BLaER1 treated with 17β-estradiol and CSF1 and Interleukin-3, amounts not matched to agents 10 nM and 100 nM (cell line): ENCODE measurements at regions not wholly inside any gene's neighbourhood (a gene's known extent, or its start where the extent isn't known, plus 50 kb on each side); places are given as distances from the start of the nearest gene placed in this dataset.
"Not testable (repeated sequence)": the region's sequence is repeated elsewhere in the genome, so short reads cannot be mapped to it uniquely, and the experiment has no call there.

Source experiments
- H3K27ac ChIP-seq, 11 experiments: shearing (Covaris generic); formaldehyde crosslinking; 2 replicates each; pipeline ENCODE4 v1.8.1; 2022
- H3K27me3 ChIP-seq, 11 experiments: shearing (Covaris generic); formaldehyde crosslinking; 2 replicates each; pipeline ENCODE4 v1.8.1; 2022
- H3K36me3 ChIP-seq, 11 experiments: shearing (Covaris generic); formaldehyde crosslinking; 2 replicates each; pipeline ENCODE4 v1.8.1; 2022
- H3K4me1 ChIP-seq, 10 experiments: shearing (Covaris generic); formaldehyde crosslinking; 2 replicates each; pipeline ENCODE4 v1.8.1; 2022
- H3K4me2 ChIP-seq, 11 experiments: shearing (Covaris generic); formaldehyde crosslinking; 2 replicates each; pipeline ENCODE4 v1.8.1; 2022
- H3K4me3 ChIP-seq, 10 experiments: shearing (Covaris generic); formaldehyde crosslinking; 2 replicates each; pipeline ENCODE4 v1.8.1; 2022
- H3K9ac ChIP-seq, 11 experiments: shearing (Covaris generic); formaldehyde crosslinking; 2 replicates each; pipeline ENCODE4 v1.8.1; 2022
- H3K9me3 ChIP-seq, 11 experiments: shearing (Covaris generic); formaldehyde crosslinking; replicated peaks in 1 of 11; 2 replicates each; pipeline ENCODE4 v1.8.1; 2022
- H4K20me1 ChIP-seq, 11 experiments: shearing (Covaris generic); formaldehyde crosslinking; 2 replicates each; pipeline ENCODE4 v1.8.1; 2022

DNA sequence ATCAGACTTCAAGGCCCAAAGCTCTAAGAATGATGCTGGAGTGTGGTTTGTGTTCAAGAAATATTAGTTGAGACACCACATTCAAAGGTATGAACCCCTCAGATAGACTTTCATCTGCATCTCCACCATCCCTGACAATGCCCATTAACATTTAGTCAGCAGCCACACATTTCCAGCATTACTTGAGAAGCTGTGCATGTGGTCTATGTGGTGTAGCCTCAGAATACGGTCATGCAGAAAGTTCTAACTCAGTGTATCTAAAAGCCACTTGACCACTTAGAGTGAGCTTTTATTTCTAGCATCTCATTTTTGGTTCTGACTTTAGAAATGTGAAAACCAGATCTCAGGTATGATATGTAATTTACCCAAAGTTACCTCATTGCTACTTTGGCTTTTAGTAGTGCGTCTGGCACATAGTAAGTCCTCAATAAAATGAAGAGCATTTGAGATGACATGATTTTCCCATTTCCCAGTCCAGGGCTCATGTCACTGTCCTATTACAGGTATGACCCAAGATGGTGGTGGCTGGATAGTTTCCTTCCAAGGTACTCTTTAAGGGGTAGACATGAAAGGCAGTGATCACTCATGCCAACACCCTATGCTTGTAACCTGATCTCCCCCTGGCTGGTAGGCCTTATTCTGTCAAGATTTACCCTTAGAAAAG lies 272.4 kb upstream of the PLGLB1 start:
- not testable (repeated sequence) for H3K4me2 ChIP-seq, H3K4me3 ChIP-seq, H4K20me1 ChIP-seq, H3K27me3 ChIP-seq, H3K36me3 ChIP-seq, H3K4me1 ChIP-seq, H3K27ac ChIP-seq, H3K9ac ChIP-seq
- H3K9me3 ChIP-seq: peaks cover 0 to 15% (median 6%) of the 10 kb centered on the region in 11 experiments; a peak in 10 of 22 replicates

DNA sequence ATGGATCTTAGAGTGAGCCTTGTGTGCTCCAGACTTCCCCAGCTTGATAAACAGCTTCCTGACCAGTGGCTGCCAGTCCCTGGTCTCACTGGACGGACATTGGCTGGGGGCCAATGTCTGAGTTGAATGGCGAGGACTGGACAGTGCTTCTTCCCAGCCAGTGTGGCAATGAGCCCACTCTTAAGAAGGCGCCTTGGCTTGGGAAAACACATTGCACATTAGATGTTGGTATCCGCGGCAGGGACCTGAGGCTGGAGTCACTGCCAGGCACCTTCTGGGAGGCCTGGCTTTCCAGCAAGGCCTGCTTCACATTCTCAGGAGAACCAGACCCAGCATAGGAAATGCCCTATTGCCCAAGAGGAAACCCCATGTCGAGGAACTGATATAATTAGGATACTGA lies 273.5 kb upstream of the PLGLB1 start:
- not testable (repeated sequence) for H3K4me1 ChIP-seq, H3K27ac ChIP-seq, H3K36me3 ChIP-seq, H3K4me3 ChIP-seq, H3K27me3 ChIP-seq, H4K20me1 ChIP-seq, H3K9ac ChIP-seq, H3K4me2 ChIP-seq
- H3K9me3 ChIP-seq: peaks cover 0 to 15% (median 6%) of the 10 kb centered on the region in 11 experiments; a peak in 10 of 22 replicates

DNA sequence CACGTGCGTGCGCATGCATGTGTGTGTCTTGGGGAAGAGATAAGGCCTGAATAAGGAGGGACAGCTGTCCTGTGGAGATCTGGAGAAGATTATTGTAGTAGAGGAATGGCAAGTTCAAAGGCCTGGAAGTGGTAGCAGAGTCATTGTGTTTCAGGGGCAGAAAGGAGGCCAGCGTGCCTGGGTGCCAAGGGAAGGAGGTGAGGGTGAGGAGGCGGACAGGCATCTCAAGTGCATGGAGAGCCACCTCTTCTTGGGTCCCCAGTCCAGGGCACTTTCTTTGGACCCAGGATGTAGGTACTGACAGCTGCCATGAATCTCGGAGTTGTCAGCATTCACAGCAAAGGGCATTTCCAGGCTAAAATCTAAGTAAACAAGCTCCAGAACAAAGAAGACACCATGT lies 279.7 kb upstream of the PLGLB1 start:
- not testable (repeated sequence) for H3K27me3 ChIP-seq, H3K27ac ChIP-seq, H3K4me1 ChIP-seq, H3K36me3 ChIP-seq, H4K20me1 ChIP-seq, H3K9ac ChIP-seq, H3K4me2 ChIP-seq, H3K4me3 ChIP-seq
- peaks cover 0 to 13% (median 6%) of the 10 kb centered on the region in 11 experiments; a peak in 10 of 22 replicates for H3K9me3 ChIP-seq

DNA sequence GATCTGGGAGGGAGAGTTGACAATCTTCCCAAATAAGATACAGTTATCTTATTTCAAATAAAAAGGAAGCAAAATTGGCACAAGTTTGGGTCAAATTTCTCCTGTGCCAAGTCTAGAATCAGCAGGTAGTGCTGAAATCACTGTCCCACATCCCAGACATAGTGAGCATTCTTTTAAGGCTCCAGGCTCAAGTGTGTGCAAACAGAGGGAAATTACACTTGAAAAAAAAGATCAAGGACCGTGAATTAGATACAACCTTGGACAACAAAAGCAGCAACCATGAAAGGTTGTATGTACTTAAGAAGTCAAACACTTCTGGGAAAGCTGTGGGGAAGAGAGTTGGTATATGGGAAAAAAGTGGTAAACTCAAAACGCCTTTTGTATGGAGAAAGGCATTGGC lies 280.2 kb upstream of the PLGLB1 start:
- H3K27me3 ChIP-seq, H3K9me3 ChIP-seq, H3K27ac ChIP-seq, H3K36me3 ChIP-seq, H3K4me3 ChIP-seq, H3K4me1 ChIP-seq, H3K9ac ChIP-seq, H3K4me2 ChIP-seq, H4K20me1 ChIP-seq: not testable (repeated sequence)

DNA sequence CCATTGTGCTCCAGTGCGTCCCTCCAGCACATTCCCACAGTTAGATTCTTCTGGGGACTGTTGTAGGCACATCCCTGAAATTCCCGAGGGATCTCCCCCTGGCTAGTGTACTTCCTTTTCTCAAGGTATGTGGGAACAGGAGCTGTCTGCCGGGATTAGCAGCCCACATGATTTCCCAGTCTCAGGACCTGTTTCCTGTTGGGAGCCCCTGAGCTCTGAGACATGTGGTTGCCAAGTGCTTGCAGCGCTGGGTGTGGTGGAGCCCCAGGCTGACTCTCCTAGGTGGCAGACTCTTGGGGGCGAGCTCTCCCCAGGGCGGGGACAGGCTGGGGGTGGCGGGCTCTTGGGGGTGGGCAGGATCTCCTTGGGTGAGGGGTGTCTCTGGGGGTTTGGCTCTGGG lies 287.0 kb upstream of the PLGLB1 start:
- not testable (repeated sequence) for H3K9me3 ChIP-seq, H3K27ac ChIP-seq, H3K4me2 ChIP-seq

DNA sequence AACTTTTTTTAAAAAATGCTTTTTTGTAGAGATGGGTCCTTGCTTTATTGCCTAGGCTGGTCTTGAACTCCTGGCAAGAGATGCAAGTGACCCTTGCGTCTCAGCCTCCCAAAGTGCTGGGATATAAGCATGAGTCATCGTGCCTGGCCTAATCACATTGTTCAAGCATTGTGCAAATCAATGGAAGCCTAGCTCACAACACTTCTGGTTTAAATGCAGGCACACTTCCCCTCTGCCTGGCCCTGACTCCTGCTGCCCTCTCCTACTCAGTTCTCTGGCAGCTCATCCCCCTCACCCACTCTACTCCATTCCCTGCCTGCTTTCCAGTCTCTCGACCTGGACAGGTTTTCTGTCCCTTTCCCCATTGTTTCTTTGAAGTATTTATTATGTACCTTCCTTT lies 288.1 kb upstream of the PLGLB1 start:
- not testable (repeated sequence) for H3K9ac ChIP-seq, H3K36me3 ChIP-seq, H3K4me3 ChIP-seq, H3K27me3 ChIP-seq, H4K20me1 ChIP-seq, H3K4me2 ChIP-seq, H3K27ac ChIP-seq, H3K9me3 ChIP-seq, H3K4me1 ChIP-seq

More for the DNA sequence above, 287.0 kb upstream of the PLGLB1 start:
- H3K9ac ChIP-seq, H4K20me1 ChIP-seq, H3K4me1 ChIP-seq, H3K27me3 ChIP-seq, H3K4me3 ChIP-seq, H3K36me3 ChIP-seq: not testable (repeated sequence)

DNA sequence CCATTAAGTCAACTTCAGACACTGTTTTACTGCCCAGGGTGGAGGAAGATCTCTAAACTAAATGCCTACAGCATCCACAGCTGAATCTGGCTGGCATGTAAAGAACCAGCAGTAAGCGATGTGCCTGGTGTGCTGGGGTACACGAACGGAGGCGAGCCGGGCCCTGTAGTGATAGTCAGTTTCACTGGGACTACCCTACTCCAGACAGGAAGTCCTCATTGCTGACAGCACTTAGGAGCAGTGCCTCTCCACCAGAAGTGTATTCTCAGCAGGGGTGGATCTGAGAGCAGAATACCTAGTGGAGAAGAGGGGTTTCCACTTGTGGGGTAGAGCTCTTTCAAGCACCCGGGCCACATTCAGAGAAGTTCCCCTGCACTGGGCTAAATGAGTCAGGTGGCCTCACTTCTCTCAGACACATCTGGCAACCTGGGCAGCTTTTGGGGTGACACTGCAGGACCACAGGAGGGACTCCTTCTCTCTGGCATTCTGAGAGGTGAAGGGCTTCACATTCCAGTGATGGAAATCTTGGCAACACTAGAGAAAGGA lies 290.3 kb upstream of the PLGLB1 start:
- H3K9ac ChIP-seq, H3K36me3 ChIP-seq, H3K4me1 ChIP-seq, H3K27me3 ChIP-seq, H3K4me3 ChIP-seq, H3K9me3 ChIP-seq, H3K4me2 ChIP-seq, H3K27ac ChIP-seq, H4K20me1 ChIP-seq: not testable (repeated sequence)

DNA sequence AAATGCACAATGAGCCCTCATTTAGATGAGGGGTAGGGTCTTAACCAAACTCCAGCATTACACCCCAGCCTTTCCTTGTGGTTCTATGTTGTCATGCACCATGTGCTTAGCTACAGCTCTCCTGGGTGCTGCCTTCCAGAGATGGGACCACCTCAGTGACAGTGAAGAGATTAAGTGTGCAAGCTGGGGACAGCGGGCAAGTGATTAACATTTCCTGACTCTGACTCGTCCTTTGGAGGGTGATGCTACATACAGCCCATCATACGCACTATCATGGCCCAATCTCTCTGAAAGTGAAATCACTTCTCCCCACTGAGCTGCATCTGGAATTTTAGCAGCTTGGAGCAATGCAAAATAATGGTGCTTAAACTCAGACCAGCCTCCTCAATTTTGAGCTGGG lies 293.0 kb upstream of the PLGLB1 start:
- not testable (repeated sequence) for H3K27ac ChIP-seq, H4K20me1 ChIP-seq, H3K27me3 ChIP-seq, H3K9me3 ChIP-seq, H3K4me3 ChIP-seq, H3K4me1 ChIP-seq, H3K36me3 ChIP-seq, H3K4me2 ChIP-seq, H3K9ac ChIP-seq

DNA sequence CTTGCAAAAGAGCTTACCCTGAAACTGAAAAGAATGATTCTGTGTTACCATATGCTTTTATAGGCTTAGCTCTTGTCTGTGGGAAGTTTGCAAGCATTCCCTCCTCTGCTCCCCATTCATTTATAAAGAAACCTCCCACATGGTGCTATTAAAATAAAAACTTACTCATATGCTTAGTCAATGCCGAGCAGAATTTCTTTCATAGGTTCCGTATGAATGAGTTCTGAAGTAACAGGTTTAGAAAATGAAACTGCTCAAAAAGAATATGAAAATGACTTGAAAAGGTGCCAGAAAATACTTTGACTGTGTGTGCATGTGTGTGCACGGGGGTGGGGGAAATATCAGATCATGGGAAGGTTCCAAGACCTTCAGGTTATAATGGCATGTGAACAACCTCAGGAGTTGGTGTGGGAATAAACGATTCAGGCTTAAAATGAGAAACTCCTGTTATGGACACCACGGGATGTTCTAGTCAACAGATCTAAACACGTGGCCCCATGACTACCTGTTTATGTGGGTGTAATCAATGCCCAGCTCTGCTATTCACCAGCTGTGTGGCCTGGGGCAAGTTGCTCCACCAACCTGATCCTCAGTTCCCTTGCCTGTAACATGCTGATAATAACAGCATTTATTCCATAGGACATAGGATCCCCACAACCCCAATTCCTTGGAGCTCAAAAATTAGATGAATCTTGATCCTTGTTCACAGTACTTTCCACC lies 293.7 kb upstream of the PLGLB1 start:
- H3K36me3 ChIP-seq, H3K4me1 ChIP-seq, H3K27me3 ChIP-seq, H3K4me3 ChIP-seq, H3K9ac ChIP-seq, H3K27ac ChIP-seq, H3K4me2 ChIP-seq, H3K9me3 ChIP-seq, H4K20me1 ChIP-seq: not testable (repeated sequence)

DNA sequence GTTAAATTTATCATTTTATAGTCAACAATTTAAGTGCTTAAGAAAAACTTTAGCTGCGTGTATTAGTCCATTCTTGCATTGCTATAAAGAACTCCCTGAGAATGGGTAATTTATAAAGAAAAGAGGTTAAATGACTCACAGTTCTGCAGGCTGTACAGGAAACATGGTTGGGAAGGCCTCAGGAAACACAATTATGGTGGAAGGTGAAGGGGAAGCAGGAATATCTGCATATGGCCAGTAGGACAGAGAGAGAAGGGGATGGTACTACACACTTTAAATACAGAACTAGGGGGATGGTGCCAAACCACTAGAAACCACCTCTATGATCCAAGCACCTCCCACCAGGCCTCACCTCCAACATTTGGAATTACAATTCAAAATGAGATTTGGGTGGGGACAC lies 295.5 kb upstream of the PLGLB1 start:
- not testable (repeated sequence) for H3K4me2 ChIP-seq, H3K9ac ChIP-seq, H3K4me1 ChIP-seq, H3K9me3 ChIP-seq, H3K27me3 ChIP-seq, H3K4me3 ChIP-seq, H4K20me1 ChIP-seq, H3K27ac ChIP-seq, H3K36me3 ChIP-seq

DNA sequence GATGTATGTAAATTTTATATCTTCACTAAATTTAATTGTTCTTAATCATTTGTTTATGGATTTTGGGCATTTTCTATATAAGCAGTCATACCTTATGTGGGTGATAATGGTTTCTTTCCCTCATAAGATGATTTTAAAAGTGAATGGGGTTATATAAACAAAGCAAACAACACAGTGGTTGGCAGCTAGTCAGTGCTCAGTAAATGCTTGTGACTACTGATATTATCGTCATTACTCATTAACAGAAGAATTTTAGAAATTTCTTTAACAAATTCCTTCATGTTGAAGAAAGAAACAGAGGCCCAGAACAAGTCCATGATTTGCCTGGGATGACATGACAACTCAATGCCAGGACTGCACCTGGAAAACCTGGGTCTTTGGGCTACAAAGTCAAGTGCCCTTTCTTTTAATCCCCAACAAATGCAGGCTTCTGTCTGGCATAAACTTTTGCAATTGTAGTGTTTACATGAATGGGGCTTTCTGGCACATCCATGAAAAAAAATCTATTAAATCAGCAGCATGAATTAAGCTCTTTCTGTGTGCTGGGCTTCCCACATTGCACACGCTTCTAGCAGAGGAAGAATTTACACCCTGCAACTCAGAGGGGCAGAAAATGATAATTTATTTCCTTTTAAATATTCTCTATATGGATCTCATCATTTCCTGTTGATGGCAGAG lies 297.3 kb upstream of the PLGLB1 start:
- not testable (repeated sequence) for H3K4me2 ChIP-seq, H3K27me3 ChIP-seq, H3K4me1 ChIP-seq, H3K27ac ChIP-seq, H3K9ac ChIP-seq, H4K20me1 ChIP-seq, H3K4me3 ChIP-seq, H3K9me3 ChIP-seq, H3K36me3 ChIP-seq

DNA sequence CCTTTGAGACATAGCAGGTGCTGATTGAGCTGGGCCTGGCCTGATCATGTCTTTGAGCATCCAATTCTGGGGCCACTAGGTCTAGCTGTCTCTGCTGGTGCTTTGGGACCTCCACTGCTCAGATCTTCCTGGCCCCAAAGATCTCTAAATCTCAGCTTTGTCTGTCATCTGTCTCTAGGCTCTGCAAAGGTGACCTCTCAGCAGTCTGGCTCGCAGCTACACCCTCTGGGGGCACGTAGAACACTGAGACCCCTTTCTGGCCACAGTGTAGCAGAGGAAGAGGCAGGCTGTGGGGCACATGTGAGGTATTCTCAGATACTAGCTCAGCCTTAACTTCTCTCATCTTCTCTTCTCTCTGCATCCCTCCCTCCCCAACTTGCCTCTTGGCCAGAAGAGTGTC lies 298.1 kb upstream of the PLGLB1 start:
- not testable (repeated sequence) for H3K27ac ChIP-seq, H3K4me3 ChIP-seq, H3K4me1 ChIP-seq, H3K9ac ChIP-seq, H3K9me3 ChIP-seq, H3K36me3 ChIP-seq, H3K27me3 ChIP-seq, H4K20me1 ChIP-seq, H3K4me2 ChIP-seq

DNA sequence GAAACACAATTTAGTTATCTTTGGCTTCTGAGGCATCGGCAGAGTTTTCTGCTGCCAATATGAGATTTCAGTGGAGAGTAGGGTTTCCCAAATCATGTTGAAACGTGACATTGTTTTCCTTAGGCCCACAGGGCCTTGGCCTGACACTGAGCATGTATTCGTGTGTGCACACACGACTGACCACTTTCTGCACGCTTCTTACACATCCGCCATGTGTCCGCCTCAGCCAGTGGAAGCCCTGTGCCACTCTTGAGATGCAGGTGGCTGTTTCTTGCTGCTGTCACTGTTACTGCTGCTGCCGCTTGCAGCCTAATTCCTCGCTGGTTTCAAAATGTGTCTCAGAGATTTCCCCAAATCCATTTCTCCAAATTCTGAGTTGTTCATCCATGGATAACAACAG lies 299.6 kb upstream of the PLGLB1 start:
- not testable (repeated sequence) for H3K4me3 ChIP-seq, H3K27ac ChIP-seq, H3K9ac ChIP-seq

DNA sequence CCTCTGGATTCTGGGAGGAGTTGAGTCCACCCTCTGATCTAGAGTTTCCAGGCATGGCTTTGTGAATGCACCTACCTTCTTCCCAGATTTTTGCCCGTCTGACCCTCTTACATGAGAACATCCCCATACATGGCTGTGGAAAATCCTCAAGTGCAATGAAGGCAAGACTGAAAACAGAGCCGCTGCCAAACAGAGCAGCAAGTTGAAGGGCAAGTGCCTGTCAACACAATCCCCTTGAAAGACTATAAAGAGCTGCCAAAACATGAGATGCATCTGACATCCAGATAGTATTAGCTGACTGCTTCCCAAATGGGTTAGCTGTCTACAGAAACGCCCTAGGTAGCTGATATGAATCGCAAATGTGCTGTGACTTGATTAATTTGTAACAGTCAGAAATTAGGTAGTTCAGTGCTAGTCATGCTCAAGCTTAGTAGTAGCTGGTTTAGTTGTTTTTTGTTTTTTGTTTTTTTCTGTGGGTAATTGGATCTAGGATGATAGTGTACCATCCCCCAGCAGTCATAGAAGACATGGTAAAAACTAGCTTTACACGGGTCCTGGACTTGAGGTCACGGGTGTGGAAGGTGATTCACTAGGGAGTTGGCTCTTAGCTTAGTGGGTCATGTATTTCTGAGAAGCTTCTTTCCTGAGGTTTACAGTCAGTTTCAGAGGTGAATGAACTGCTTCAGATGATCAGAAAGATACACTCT lies 302.8 kb upstream of the PLGLB1 start:
- H3K4me2 ChIP-seq, H3K9me3 ChIP-seq, H3K27ac ChIP-seq, H3K4me1 ChIP-seq, H3K36me3 ChIP-seq, H3K9ac ChIP-seq, H4K20me1 ChIP-seq, H3K4me3 ChIP-seq, H3K27me3 ChIP-seq: not testable (repeated sequence)

More for the DNA sequence above, 299.6 kb upstream of the PLGLB1 start:
- H3K4me1 ChIP-seq, H3K36me3 ChIP-seq, H3K4me2 ChIP-seq, H4K20me1 ChIP-seq, H3K27me3 ChIP-seq, H3K9me3 ChIP-seq: not testable (repeated sequence)
